SU-DHL-6 (cell line): ENCODE measurements at regions not wholly inside any gene's neighbourhood (a gene's known extent, or its start where the extent isn't known, plus 50 kb on each side); places are given as distances from the start of the nearest gene placed in this dataset.

ENCODE experiments used
- H2AFZ ChIP-seq: fragments of 200-600 bp; sonication (generic); 2 replicates; pipeline ENCODE4 v1.6.1; 2014; ENCODE audit warnings: low read depth, mild to moderate bottlenecking, moderate library complexity, mixed read lengths, antibody characterized with exemption, low read length; ENCODE audit not compliant: severe bottlenecking
- H3F3A ChIP-seq: fragments of 200-600 bp; shearing (Covaris generic); 2 replicates; pipeline ENCODE4 v1.6.0; 2016; ENCODE audit warnings: antibody characterized with exemption, mild to moderate bottlenecking; ENCODE audit not compliant: insufficient read depth
- H3K27ac ChIP-seq: fragments of 200-600 bp; sonication (generic); 2 replicates; pipeline ENCODE4 v1.5.1; 2016; ENCODE audit warnings: low read depth, mild to moderate bottlenecking, low read length, moderate library complexity, mixed read lengths
- H3K27me3 ChIP-seq: fragments of 200-600 bp; sonication (generic), shearing (Covaris generic); 2 replicates; pipeline ENCODE4 v1.6.0; 2014; ENCODE audit warnings: mild to moderate bottlenecking, low read length
- H3K36me3 ChIP-seq: fragments of 200-600 bp; sonication (generic); 2 replicates; pipeline ENCODE4 v1.6.1; 2014; ENCODE audit warnings: mild to moderate bottlenecking, low read length, mixed read lengths
- H3K4me2 ChIP-seq: fragments of 300-600, 200-600 bp; shearing (Covaris generic), sonication (generic); 2 replicates; pipeline ENCODE4 v1.6.0; 2014; ENCODE audit warnings: low read length, low read depth, mild to moderate bottlenecking; ENCODE audit not compliant: poor library complexity, severe bottlenecking
- H3K4me3 ChIP-seq: fragments of 200-600 bp; sonication (generic); 2 replicates; pipeline ENCODE4 v1.5.1; 2014; ENCODE audit warnings: antibody characterized with exemption, low read length, mild to moderate bottlenecking, mixed read lengths; ENCODE audit not compliant: insufficient read depth, poor library complexity, severe bottlenecking
- H3K79me2 ChIP-seq: fragments of 200-600 bp; sonication (generic); 2 replicates; pipeline ENCODE4 v1.6.1; 2014; ENCODE audit warnings: mild to moderate bottlenecking, low read length, moderate library complexity; ENCODE audit not compliant: insufficient read depth
- H3K9ac ChIP-seq: fragments of 200-600 bp; sonication (generic); 2 replicates; pipeline ENCODE4 v1.7.0; 2014; ENCODE audit warnings: mild to moderate bottlenecking, low read length
- H3K9me2 ChIP-seq: fragments of 200-600 bp; sonication (generic); replicated peaks from 2 replicates; pipeline ENCODE4 v1.6.1; 2014; ENCODE audit warnings: low read length; ENCODE audit not compliant: insufficient read depth
- H3K9me3 ChIP-seq: fragments of 200-600 bp; sonication (generic); 2 replicates; pipeline ENCODE4 v1.6.1; 2014; ENCODE audit warnings: low read length, mixed read lengths; ENCODE audit not compliant: insufficient read depth
- H4K20me1 ChIP-seq: fragments of 200-600 bp; sonication (generic); 2 replicates; pipeline ENCODE4 v1.6.1; 2014; ENCODE audit warnings: low read depth, mild to moderate bottlenecking, antibody characterized with exemption, low read length, moderate library complexity, mixed read lengths
- EZH2phosphoT487 ChIP-seq: fragments of 200-600 bp; sonication (generic), shearing (Covaris generic); conservative IDR thresholded peaks from 2 replicates; pipeline ENCODE4 v1.6.1; 2018; ENCODE audit warnings: mild to moderate bottlenecking, antibody characterized with exemption, low read length, moderate library complexity, mixed read lengths
- TF ChIP-seq, protein P1 (sequence below): fragments of 200-600 bp; sonication (generic); IDR thresholded peaks from one replicate; pipeline ENCODE4 v1.5.1; 2017; ENCODE audit warnings: antibody characterized with exemption, mild to moderate bottlenecking, low read length, moderate library complexity; ENCODE audit not compliant: insufficient read depth, poor library complexity, severe bottlenecking

DNA sequence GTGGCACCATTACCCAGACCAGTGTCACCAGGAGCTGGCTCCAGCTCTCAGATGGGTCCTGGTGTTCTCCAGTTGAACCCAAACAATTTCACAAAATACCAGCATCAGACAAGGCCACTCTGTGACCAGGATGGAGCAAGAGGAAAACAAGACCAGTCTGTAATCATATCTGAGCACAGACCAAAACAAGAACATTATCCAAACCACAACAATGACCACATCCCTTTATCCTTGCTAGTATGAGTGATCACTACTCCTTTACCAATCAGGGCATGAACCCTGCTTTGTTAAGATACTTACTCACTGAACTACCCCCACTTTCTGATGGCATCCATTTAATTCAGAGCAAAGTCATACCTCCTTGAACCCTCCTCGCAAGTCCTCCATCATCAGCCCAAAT, 145.9 kb downstream of the NUFIP1 start:
- Histone ChIP-seq H3F3A (no peaks in the 10 kb centered on the region), H3K79me2 (no peaks in the 10 kb centered on the region), H3K27ac (no peak overlapping the region), H3K36me3 (no peaks in the 10 kb centered on the region), H3K9ac (no peak overlapping the region), H4K20me1 (no peaks in the 10 kb centered on the region), H2AFZ (no peak overlapping the region), H3K9me3 (no peaks in the 10 kb centered on the region), H3K4me2 (no peak overlapping the region), H3K9me2 (no peaks in the 10 kb centered on the region), H3K4me3 (no peak overlapping the region), H3K27me3 (no peaks in the 10 kb centered on the region)
- TF ChIP-seq, protein P1, sequence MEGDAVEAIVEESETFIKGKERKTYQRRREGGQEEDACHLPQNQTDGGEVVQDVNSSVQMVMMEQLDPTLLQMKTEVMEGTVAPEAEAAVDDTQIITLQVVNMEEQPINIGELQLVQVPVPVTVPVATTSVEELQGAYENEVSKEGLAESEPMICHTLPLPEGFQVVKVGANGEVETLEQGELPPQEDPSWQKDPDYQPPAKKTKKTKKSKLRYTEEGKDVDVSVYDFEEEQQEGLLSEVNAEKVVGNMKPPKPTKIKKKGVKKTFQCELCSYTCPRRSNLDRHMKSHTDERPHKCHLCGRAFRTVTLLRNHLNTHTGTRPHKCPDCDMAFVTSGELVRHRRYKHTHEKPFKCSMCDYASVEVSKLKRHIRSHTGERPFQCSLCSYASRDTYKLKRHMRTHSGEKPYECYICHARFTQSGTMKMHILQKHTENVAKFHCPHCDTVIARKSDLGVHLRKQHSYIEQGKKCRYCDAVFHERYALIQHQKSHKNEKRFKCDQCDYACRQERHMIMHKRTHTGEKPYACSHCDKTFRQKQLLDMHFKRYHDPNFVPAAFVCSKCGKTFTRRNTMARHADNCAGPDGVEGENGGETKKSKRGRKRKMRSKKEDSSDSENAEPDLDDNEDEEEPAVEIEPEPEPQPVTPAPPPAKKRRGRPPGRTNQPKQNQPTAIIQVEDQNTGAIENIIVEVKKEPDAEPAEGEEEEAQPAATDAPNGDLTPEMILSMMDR: no peak
- TF ChIP-seq EZH2phosphoT487: no peak

DNA sequence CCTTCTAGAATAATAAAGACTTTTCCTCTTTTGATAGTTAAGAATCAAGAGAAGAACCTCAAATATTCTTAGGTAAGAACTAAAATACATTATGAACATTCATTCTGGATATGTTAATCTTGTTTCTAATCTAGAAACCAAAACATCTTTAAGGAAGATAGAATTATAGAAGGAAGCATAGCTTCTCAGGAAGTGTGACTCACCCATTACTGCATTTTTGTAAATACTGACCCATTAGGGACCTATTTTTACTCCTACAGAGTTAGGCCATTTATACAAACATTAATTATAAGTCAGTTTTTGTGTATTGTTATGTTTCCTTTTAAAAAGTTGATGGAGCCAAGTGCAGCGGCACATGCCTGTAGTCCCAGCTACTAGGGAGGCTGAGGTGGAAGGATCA, 147.1 kb downstream of the NUFIP1 start:
- Histone ChIP-seq H3K27ac (no peak overlapping the region), H4K20me1 (no peaks in the 10 kb centered on the region), H3K27me3 (no peaks in the 10 kb centered on the region), H2AFZ (no peak overlapping the region), H3K4me3 (no peak overlapping the region), H3K9me3 (no peaks in the 10 kb centered on the region), H3K79me2 (no peaks in the 10 kb centered on the region), H3K9me2 (no peaks in the 10 kb centered on the region), H3F3A (no peaks in the 10 kb centered on the region), H3K36me3 (no peaks in the 10 kb centered on the region), H3K9ac (no peak overlapping the region), H3K4me2 (no peak overlapping the region)
- TF ChIP-seq, protein P1: no peak
- TF ChIP-seq EZH2phosphoT487: no peak

DNA sequence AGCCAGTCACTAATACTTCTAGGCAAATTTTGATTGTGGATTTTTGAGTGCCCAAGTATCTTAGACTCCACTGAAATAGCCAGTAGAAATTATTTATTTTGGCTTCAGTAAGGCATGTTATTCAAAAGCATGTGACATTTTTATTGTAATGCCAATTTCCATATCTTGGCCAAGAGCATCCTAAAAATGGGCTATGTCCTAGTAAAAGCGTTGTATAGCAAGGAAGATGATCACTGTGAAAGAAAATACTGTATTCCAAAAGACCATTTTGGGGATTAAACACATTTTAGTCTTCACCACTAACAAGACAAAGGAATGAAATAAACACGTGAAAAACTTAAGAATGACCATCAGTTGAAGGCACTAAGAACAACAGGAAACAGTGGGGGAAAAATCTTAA, 149.1 kb downstream of the NUFIP1 start:
- H3K4me2 ChIP-seq: no peak overlapping the region
- no peaks in the 10 kb centered on the region for H3F3A ChIP-seq
- H3K36me3 ChIP-seq: no peaks in the 10 kb centered on the region
- no peak overlapping the region for H3K27ac ChIP-seq
- no peaks in the 10 kb centered on the region for H3K79me2 ChIP-seq
- no peaks in the 10 kb centered on the region for H4K20me1 ChIP-seq
- TF ChIP-seq, protein P1: no peak
- no peak for TF ChIP-seq EZH2phosphoT487
- H3K9me2 ChIP-seq: no peaks in the 10 kb centered on the region
- no peaks in the 10 kb centered on the region for H3K9me3 ChIP-seq
- H3K27me3 ChIP-seq: no peaks in the 10 kb centered on the region
- no peak overlapping the region for H3K9ac ChIP-seq
- no peak overlapping the region for H3K4me3 ChIP-seq
- H2AFZ ChIP-seq: no peak overlapping the region
